ENCODE measurements at regions not wholly inside any gene's neighbourhood (a gene's known extent, or its start where the extent isn't known, plus 50 kb on each side); places are given as distances from the start of the nearest gene placed in this dataset.
"Not testable (repeated sequence)": the region's sequence is repeated elsewhere in the genome, so short reads cannot be mapped to it uniquely, and the experiment has no call there.

- no peak for DNase-seq
These were observed 95.1 kb downstream of the BLID start for GRCh38 chr11:122020902-122021301.

GRCh38 chr11:122019908-122020694 is 95.9 kb downstream of the BLID start:
- DNase-seq: no peak

GRCh38 chr11:122007601-122008071 is 108.4 kb downstream of the BLID start:
- no peak for DNase-seq

DNA sequence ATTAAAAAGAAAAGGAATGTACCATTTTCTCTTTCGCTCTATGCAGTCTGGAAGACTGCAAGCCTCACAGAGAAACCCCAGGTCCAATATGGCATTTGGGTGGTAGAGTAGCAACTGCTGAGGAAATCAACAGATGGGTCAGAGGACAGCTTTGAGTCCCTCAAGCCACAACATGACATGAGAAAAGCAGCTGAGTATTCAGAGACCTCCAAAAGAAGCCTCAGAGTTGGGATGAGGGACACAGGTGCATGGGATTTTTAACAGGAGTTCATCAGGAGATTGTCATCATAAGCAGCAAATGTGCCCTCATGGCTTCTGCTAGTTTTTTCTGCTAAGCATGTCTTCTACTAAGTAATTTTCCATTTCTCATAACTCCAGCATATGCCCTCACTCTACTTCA is 111.6 kb downstream of the BLID start:
- no peak for DNase-seq

DNA sequence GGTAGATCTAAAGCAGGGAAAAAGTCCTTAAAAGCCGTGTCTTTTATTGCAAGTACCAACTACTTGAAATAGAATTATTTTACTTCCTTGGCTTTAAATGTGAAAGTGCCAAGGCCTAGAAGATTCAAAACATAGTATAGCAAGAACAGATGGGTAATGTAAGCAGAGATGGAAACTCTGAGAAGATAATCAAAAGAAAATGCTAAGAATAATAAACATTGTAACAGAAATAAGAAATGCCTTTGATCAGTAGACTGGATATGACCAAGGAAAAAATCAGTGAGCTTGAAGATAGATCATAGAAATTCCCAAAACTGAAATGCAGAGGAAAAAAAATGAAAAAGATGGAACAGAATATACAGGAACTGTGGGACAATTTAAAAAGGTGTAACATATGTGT is 113.1 kb downstream of the BLID start:
- no peak for DNase-seq

DNA sequence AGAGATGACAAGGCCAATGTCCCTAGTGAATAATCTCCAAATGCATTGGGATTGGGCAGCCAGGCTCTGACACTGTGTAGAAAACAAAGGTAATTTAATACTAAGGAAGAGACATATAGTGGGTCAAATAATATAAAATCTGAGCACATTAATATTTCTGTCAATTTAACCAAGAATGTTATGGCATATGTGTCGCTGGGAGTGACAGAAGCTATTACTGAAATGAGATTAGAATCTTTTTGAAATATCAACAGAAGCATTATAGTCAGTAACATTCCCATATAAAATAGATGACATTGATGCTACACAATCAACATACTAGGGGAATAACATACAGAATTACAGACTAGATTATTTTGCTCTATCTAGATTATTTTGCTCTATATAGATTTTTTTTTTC is 114.0 kb downstream of the BLID start:
- DNase-seq: no peak

GRCh38 chr11:121999651-122000050 is 116.4 kb downstream of the BLID start:
- no peak for DNase-seq

- DNase-seq: no peak
These were observed 119.4 kb downstream of the BLID start for GRCh38 chr11:121996574-121996973.

DNA sequence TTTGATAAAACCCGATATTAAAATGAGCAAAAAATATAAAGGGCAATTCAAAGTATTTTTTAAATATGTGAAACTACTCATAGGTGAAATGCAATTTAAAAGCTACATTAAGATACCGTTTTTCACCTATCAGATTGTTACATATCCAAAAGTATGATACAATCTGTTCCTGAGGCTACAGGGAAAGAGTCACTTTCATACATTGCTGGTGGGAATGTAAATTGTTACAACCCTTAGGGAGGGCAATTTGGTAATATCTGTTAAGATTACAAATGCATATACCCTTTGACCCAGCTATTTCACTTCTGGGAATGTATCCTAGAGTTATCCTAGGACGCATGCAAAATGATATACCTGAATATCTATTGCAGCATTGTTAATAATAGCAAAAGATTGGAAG is 132.1 kb downstream of the BLID start:
- no peak for DNase-seq

GRCh38 chr11:121977914-121978313 is 138.1 kb downstream of the BLID start:
- not testable (repeated sequence) for DNase-seq

DNA sequence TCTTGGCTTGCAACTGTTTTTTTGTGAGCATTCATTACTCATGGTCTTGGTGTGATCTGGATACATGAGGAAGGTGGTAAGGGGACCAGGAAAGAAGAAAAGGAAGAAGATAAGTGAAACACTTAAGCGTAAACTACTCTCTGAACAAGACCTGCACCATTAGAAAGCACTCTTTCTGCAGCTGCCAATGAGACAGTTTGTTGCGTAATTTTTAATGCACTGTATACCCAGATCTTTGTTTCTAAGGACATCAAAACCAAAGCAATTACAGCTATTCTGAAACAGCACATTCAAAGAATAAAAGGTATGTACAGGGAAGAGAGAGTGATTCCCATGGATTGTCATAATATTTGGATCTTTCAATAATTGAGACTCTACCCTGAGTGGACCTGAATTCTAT is 147.4 kb downstream of the BLID start:
- DNase-seq: no peak

DNA sequence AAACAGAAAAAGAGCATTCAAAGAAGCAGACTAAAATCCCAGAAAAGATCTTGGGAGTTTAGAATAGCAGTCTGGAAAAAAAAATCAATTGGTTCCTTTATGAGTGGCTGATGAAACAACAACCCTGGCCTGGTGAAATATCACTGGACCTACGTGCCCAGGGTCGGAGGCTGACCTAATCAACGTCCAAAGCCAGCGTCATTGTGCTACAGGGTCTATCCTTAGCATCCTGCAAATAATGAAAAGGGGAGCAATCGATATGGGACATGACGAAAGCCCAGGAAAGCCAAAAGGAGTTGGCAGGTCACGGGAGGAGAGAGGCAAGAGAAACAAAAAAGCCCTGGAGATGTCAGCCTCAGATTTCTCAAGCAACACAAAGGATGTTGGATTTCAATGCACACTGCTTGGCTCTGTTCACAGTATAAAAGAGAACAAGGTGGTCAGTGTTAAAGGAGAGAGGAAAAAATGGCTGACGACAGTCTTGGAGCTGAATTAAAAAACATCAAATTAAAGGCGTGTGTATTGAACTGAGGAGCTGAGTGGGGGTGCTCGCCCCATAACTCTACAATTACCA is 148.8 kb downstream of the BLID start:
- DNase-seq: no peak

DNA sequence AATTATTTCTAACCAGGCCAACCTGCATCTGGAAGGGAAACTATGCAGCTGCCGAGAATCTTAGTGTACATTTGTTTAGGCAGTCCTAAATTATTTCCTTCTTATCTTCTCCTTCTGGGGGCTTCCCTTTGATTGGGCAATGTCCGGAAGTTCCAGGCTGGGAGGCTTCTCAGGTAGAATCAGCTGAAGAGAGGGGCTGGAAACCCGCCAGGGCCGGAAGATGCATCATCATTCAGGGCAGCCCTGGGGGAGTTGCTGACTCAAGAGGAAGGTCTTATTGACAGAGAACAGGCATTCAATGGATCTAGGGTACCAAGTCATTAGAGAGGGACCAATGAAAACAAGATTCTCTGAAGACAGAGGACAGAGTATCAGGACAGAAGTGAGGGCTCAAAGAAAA is 150.7 kb downstream of the BLID start:
- DNase-seq: no peak

DNA sequence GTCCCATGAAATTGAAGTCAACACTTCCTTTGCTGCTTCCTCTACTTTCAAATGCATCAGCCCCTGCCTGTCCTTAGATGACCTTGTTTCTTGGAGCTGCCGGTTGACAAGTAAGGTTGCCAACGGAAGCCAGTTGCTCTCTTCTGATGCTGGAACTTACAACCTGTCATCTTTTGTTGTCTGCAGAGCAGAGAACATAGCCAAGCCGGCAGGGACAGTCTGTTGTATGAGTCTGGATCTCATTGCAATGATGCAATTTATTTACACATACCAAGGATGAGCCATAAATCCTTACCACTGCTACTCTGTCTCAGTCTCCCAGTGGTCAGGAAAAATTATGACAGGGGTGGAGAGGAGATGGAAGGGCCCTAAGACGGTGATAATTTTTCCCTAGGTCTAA is 151.4 kb downstream of the BLID start:
- no peak for DNase-seq

DNA sequence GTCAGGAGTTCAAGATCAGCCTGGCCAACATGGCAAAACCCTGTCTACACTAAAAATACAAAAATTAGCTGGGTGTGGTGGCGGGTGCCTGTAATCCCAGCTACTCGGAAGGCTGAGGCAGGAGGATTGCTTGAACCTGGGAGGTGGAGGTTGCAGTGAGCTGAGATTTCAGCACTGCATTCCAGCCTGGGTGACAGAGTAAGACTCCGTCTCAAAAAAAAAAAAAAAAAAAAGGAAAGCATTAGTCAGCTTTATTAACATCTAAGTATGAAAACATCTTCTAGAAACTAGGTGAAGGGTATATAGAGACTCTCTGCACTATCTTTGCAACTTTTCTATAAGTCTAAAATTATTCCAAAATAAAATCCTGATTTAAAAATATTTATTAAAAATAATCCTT is 152.2 kb downstream of the BLID start:
- DNase-seq: not testable (repeated sequence)

DNA sequence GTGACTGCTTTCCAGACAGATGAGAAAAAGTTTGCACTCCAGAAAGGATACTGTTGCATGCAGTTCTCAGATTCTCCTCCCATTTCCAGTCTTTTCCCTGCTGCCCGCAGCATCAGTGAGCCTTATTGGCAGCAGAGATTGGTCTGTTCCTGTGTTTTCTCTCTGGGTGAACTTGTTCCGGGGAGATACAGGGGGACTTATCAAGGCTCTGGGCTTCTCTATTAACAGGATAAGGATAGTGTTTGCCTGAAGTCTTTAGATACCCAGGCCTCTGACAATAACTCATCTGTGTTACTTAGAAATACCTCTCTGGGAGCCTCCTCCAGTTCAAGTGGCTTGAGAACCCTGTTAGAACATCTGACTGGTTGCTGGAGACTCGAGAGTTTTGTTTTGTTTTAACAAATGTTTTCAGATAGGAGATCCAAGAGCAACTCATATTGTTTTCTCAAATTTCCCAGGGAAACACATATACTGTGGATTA is 154.7 kb downstream of the BLID start:
- no peak for DNase-seq

DNA sequence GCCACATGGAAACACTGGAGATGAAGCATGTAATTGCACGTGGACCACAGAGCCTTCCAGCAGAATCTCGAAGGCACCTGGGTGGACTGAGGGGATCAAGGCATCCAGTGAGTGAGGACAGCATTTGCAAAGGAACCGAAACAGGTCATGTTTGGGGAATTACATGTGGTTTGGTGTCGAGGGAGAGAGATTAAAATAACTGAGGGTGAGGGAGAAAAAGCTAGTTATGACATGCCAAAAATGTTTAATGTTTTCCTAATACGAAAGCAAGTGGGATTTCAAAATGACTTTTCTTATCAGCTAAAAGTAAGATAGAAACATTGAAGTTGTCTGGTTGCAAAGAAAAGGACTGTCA is 157.1 kb downstream of the BLID start:
- DNase-seq: no peak

DNA sequence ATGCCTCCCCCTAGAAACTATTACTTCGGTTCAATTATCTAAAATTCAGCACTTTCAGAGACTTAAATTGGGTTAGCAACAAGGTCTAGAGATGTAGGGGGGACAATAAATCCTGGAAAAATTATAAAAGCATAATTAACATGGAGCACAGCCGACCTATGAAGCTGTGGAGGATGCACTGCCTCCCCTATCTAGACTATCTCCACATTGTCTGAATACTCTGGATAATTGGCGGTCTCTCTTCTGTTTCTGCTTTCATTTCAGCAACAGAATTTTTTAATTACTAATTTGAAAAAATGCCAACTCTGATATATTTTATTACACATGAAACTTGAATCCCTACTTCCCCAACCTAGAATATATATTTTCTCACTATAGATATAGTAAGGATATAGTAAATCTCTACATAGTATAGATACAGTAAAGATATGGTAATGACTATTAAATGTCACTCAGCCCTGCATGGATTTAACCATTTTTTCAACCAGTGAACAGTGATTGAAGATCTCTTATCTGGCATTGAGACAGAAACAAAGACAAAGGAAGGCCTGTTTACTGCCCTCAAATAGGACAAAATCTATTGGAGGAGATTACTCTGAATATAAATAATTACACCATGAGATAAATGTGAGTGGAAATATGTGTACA is 157.6 kb downstream of the BLID start:
- no peak for DNase-seq

GRCh38 chr11:121953122-121953521 is 162.9 kb downstream of the BLID start:
- no peak for DNase-seq

DNA sequence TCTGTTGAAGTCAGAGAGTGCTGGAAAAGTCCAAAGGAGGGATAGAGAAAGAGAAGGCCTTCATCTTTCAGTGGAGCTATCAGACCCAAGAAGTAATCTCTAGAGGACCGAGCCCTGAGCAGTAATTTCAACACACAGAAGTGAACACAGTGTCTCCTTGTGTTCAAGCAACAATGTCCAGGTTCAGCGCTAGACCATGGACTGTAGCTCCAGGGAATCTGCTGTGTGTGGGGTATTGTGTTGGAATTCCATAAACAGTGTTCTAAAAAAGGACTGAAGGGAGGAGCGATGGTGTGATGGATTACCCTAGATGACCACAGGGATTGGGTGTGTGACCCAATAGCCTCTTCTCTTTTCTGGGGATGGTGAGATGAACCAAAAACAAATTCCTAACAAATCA is 165.9 kb downstream of the BLID start:
- DNase-seq: no peak

GRCh38 chr11:121946514-121946913 is 169.5 kb downstream of the BLID start:
- no peak for DNase-seq

DNA sequence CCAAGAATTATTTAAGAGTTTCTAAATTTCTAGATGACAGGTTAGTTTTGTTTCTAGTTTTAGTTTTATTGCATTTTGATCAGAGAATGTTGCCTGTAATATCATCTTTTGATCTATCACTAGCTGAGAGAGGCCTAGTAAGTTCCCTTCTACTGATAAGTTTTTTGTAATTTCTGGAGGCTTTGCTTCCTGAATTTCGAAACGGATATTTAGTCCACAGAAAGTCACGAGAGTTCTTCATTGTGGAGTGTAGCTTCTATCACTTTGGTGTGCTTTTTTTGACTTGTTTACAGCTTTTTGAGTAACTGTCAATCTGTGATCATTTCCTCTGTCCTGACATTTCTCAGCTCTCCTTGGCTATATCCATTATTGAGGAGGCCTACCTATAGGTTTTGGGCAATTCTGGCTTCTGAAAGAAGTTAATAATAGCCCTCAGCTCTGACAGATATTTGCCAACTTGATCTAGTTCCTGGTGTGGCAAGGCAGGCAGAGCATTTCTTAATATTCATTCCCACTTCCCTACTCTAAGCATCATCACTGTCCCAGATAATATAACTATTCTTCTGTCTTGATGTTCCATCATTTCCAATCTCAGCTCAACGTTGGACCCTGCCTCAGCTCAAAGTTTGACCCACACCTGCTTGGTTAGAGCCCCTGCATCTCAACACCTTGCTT is 171.3 kb downstream of the BLID start:
- DNase-seq: no peak

GRCh38 chr11:121938076-121938475 is 177.9 kb downstream of the BLID start:
- DNase-seq: no peak
